ENCODE measurements at regions not wholly inside any gene's neighbourhood (a gene's known extent, or its start where the extent isn't known, plus 50 kb on each side); places are given as distances from the start of the nearest gene placed in this dataset.

- TF ChIP-seq CTCF (IDR thresholded peaks at IDR 0.05; ENCODE audit: low read length) (no peak), EZH2 (optimal IDR thresholded peaks at IDR 0.05; ENCODE audit: low read depth, low read length) (no peak)
Observed at GRCh38 chr12:19630536-19630935, 191.2 kb downstream of the AEBP2 start.
